Caco-2 (cell line): ENCODE measurements at regions not wholly inside any gene's neighbourhood (a gene's known extent, or its start where the extent isn't known, plus 50 kb on each side); places are given as distances from the start of the nearest gene placed in this dataset.

Experiments used
- BruUV-seq: library from RNA; stranded (reverse); fragments of 400-500 nt; replicated peaks from 2 replicates; lab custom pipeline; 2021; lab: Mats Ljungman, UMichigan
- CTCF ChIA-PET: fragments of 300-600 bp; sonication (Branson Sonifier 250); formaldehyde crosslinking; loops from one replicate; lab custom pipeline; 2022; ENCODE audit warnings: antibody characterized with exemption; lab: Charles Lee
- POLR2A ChIA-PET: fragments of 300-600 bp; sonication (Branson Sonifier 250); formaldehyde crosslinking; loops from one replicate; lab custom pipeline; 2022; ENCODE audit warnings: antibody characterized with exemption; lab: Charles Lee
- DNase-seq, 2 experiments: peaks; one replicate each; pipeline versions ENCODE4 v3.0.0 to v3.0.0-alpha.2; 2020 to 2022
- H3K27me3 ChIP-seq: replicated peaks from 2 replicates; pipeline ENCODE4 v1.6.0; 2011; ENCODE audit warnings: low read length; ENCODE audit not compliant: control insufficient read depth, insufficient read depth
- H3K36me3 ChIP-seq: 2 replicates; pipeline ENCODE4 v1.5.1; 2011; ENCODE audit warnings: low read length; ENCODE audit not compliant: control insufficient read depth, insufficient read depth
- H3K4me1 ChIP-seq: fragments of 250-450 bp; sonication (Bioruptor Pico); 2 replicates; pipeline ENCODE4 v1.5.1; 2020; ENCODE audit warnings: mild to moderate bottlenecking
- H3K4me3 ChIP-seq: 2 replicates; pipeline ENCODE4 v1.5.1; 2011; ENCODE audit warnings: low read depth, mild to moderate bottlenecking, control low read depth, low read length
- H3K9me3 ChIP-seq: fragments of 250-450 bp; sonication (Bioruptor Pico); 2 replicates; pipeline ENCODE4 v1.5.1; 2020; ENCODE audit warnings: mild to moderate bottlenecking, moderate library complexity
- H3K27ac Mint-ChIP-seq: one replicate; pipeline ENCODE4 v1.8.0; 2022; ENCODE audit warnings: mixed read lengths; ENCODE audit not compliant: unreplicated experiment
- H3K27me3 Mint-ChIP-seq: one replicate; pipeline ENCODE4 v1.8.0; 2022; ENCODE audit warnings: mixed read lengths; ENCODE audit not compliant: insufficient read depth, unreplicated experiment
- H3K36me3 Mint-ChIP-seq: one replicate; pipeline ENCODE4 v1.8.0; 2022; ENCODE audit warnings: mild to moderate bottlenecking, mixed read lengths; ENCODE audit not compliant: insufficient read depth, unreplicated experiment
- H3K4me1 Mint-ChIP-seq: one replicate; pipeline ENCODE4 v1.8.0; 2022; ENCODE audit warnings: low read depth, mixed read lengths; ENCODE audit not compliant: unreplicated experiment
- H3K4me3 Mint-ChIP-seq: one replicate; pipeline ENCODE4 v1.8.0; 2022; ENCODE audit warnings: mild to moderate bottlenecking, moderate library complexity, mixed read lengths; ENCODE audit not compliant: unreplicated experiment
- H3K9me3 Mint-ChIP-seq: one replicate; pipeline ENCODE4 v1.8.0; 2022; ENCODE audit warnings: mixed read lengths; ENCODE audit not compliant: unreplicated experiment
- intact Hi-C: fragments of 100-400 bp; cut with micrococcal nuclease; formaldehyde crosslinking; loops from one replicate; pipeline ENCODE4 v1.10.0; 2022; ENCODE audit not compliant: unreplicated experiment
- TF ChIP-seq, protein P1 (sequence below), 2 experiments: fragments of 200-600 bp in 1 of 2; IDR thresholded peaks; 1 replicate in 1 of 2; 2 replicates in 1 of 2; pipeline versions ENCODE4 v1.5.1 to v1.8.0; 2011 to 2022; ENCODE audit warnings: antibody characterized with exemption in 1 of 2, control low read depth in 1 of 2, inconsistent platforms in 1 of 2, low read depth in 1 of 2, low read length in 1 of 2, mild to moderate bottlenecking in 1 of 2, moderate library complexity in 1 of 2; ENCODE audit not compliant: insufficient read depth in 1 of 2, severe bottlenecking in 1 of 2, unreplicated experiment in 1 of 2

GRCh38 chr17:63193827-63194226 lies 227.8 kb downstream of the TANC2 start:
- no TSS peak for BruUV-seq

GRCh38 chr17:63196772-63197335 lies 230.8 kb downstream of the TANC2 start:
- BruUV-seq, result no TSS peak
- H3K36me3 Mint-ChIP-seq, result no peaks in the 10 kb centered on the region
- Histone ChIP-seq H3K4me1 (no peaks in the 10 kb centered on the region), H3K36me3 (no peaks in the 10 kb centered on the region), H3K4me3 (no peak overlapping the region), H3K9me3 (no peaks in the 10 kb centered on the region; the same call in 1 of the 2 replicates), H3K27me3 (no peaks in the 10 kb centered on the region)
- no peaks in the 10 kb centered on the region for H3K9me3 Mint-ChIP-seq
- ChIA-PET POLR2A (no interaction called here), CTCF (no interaction called here)
- intact Hi-C loops, result no loop called here
- H3K4me1 Mint-ChIP-seq, result no peaks in the 10 kb centered on the region
- H3K4me3 Mint-ChIP-seq, result no peak overlapping the region
- H3K27ac Mint-ChIP-seq, result no peak overlapping the region
- H3K27me3 Mint-ChIP-seq, result peaks cover 11% of the 10 kb centered on the region
- DNase-seq, result no peak
- TF ChIP-seq, protein P1, sequence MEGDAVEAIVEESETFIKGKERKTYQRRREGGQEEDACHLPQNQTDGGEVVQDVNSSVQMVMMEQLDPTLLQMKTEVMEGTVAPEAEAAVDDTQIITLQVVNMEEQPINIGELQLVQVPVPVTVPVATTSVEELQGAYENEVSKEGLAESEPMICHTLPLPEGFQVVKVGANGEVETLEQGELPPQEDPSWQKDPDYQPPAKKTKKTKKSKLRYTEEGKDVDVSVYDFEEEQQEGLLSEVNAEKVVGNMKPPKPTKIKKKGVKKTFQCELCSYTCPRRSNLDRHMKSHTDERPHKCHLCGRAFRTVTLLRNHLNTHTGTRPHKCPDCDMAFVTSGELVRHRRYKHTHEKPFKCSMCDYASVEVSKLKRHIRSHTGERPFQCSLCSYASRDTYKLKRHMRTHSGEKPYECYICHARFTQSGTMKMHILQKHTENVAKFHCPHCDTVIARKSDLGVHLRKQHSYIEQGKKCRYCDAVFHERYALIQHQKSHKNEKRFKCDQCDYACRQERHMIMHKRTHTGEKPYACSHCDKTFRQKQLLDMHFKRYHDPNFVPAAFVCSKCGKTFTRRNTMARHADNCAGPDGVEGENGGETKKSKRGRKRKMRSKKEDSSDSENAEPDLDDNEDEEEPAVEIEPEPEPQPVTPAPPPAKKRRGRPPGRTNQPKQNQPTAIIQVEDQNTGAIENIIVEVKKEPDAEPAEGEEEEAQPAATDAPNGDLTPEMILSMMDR (IDR thresholded peaks at IDR 0.05; ENCODE audit: insufficient read depth in 1 of 2, low read depth in 1 of 2, low read length in 1 of 2, severe bottlenecking in 1 of 2, unreplicated experiment in 1 of 2), result no peak

More at GRCh38 chr17:63193827-63194226, 227.8 kb downstream of the TANC2 start:
- intact Hi-C loops, result no loop called here
- Mint-ChIP-seq H3K36me3 (no peaks in the 10 kb centered on the region), H3K4me3 (no peak overlapping the region), H3K27me3 (peaks cover 11% of the 10 kb centered on the region), H3K27ac (no peak overlapping the region), H3K9me3 (no peaks in the 10 kb centered on the region), H3K4me1 (no peaks in the 10 kb centered on the region)
- CTCF ChIA-PET, result no interaction called here
- no peak for DNase-seq
- no peaks in the 10 kb centered on the region; the same call in 1 of the 2 replicates for H3K9me3 ChIP-seq
- no peaks in the 10 kb centered on the region for H3K27me3 ChIP-seq
- no peak overlapping the region for H3K4me3 ChIP-seq
- TF ChIP-seq, protein P1 (IDR thresholded peaks at IDR 0.05; ENCODE audit: insufficient read depth in 1 of 2, low read depth in 1 of 2, low read length in 1 of 2, severe bottlenecking in 1 of 2, unreplicated experiment in 1 of 2), result no peak
- no peaks in the 10 kb centered on the region for H3K4me1 ChIP-seq
- no peaks in the 10 kb centered on the region for H3K36me3 ChIP-seq
- POLR2A ChIA-PET, result no interaction called here

DNA sequence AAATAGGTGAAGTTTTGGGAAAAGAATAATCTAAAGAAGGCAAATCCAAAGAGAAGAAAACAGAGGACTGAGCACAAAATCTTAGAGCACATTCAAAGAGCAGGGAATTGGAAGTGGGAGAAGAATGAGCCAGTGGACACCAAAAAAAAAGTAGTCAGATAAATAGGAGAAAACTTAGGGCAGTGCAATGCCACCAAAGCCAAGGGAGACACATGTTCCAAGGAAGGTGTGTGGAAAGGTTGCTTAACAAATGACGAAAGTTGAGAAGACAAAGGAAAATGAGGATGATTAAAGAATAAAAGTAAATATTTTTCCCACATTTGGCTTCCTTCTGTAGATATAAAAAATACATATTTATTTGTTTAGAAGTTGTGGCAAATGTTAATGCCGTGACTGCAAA lies 237.6 kb downstream of the TANC2 start:
- POLR2A ChIA-PET, result no interaction called here

More for the DNA sequence above, 237.6 kb downstream of the TANC2 start:
- Histone ChIP-seq H3K9me3 (peaks cover 18% of the 10 kb centered on the region), H3K36me3 (no peaks in the 10 kb centered on the region), H3K4me1 (no peaks in the 10 kb centered on the region), H3K27me3 (no peaks in the 10 kb centered on the region), H3K4me3 (no peak overlapping the region)
- intact Hi-C loops, result no loop called here
- BruUV-seq, result no TSS peak
- Mint-ChIP-seq H3K4me3 (no peak overlapping the region), H3K4me1 (no peaks in the 10 kb centered on the region), H3K9me3 (peaks cover 19% of the 10 kb centered on the region), H3K36me3 (no peaks in the 10 kb centered on the region), H3K27ac (no peak overlapping the region), H3K27me3 (peaks cover 4% of the 10 kb centered on the region)
- DNase-seq, result no peak
- TF ChIP-seq, protein P1 (IDR thresholded peaks at IDR 0.05; ENCODE audit: insufficient read depth in 1 of 2, low read depth in 1 of 2, low read length in 1 of 2, severe bottlenecking in 1 of 2, unreplicated experiment in 1 of 2), result no peak
- CTCF ChIA-PET, result no interaction called here
